Activated CD8-positive, alpha-beta T cell treated with anti-CD3 and anti-CD28 coated beads for 36 hours (primary cell): ENCODE measurements at regions not wholly inside any gene's neighbourhood (a gene's known extent, or its start where the extent isn't known, plus 50 kb on each side); places are given as distances from the start of the nearest gene placed in this dataset.

Experiments
- ATAC-seq: fragments of 200-7000 bp; cut with Tn5 transposase; one replicate; pipeline ENCODE4 v1.10.0; 2021; ENCODE audit warnings: mild to moderate bottlenecking, moderate library complexity
- CTCF ChIA-PET: fragments of 350-600 bp; sonication (Branson Sonifier 250); formaldehyde crosslinking; loops from one replicate; lab custom pipeline; 2021; ENCODE audit warnings: antibody characterized with exemption; lab: Charles Lee
- POLR2A ChIA-PET: fragments of 350-600 bp; sonication (Branson Sonifier 250); formaldehyde crosslinking; loops from one replicate; lab custom pipeline; 2021; ENCODE audit warnings: antibody characterized with exemption; lab: Charles Lee
- DNase-seq: peaks from one replicate; pipeline ENCODE4 v3.0.0-alpha.2; 2020
- H3K27ac Mint-ChIP-seq: one replicate; pipeline ENCODE4 v1.8.0; 2021; ENCODE audit warnings: mild to moderate bottlenecking, mixed read lengths
- H3K27me3 Mint-ChIP-seq: one replicate; pipeline ENCODE4 v1.8.0; 2021; ENCODE audit warnings: mixed read lengths
- H3K36me3 Mint-ChIP-seq: one replicate; pipeline ENCODE4 v1.8.0; 2021; ENCODE audit warnings: low read depth, mixed read lengths
- H3K4me1 Mint-ChIP-seq: one replicate; pipeline ENCODE4 v1.8.0; 2021; ENCODE audit warnings: low read depth, mixed read lengths
- H3K4me3 Mint-ChIP-seq: one replicate; pipeline ENCODE4 v1.8.0; 2021; ENCODE audit warnings: mild to moderate bottlenecking, moderate library complexity, mixed read lengths
- H3K9me3 Mint-ChIP-seq: one replicate; pipeline ENCODE4 v1.8.0; 2021; ENCODE audit warnings: mixed read lengths
- intact Hi-C: fragments of 100-400 bp; cut with micrococcal nuclease; formaldehyde crosslinking; loops from one replicate; pipeline ENCODE4 v1.10.0; 2022
- TF ChIP-seq, protein P1 (sequence below): fragments of 200-600 bp; IDR thresholded peaks from one replicate; pipeline ENCODE4 v1.8.0; 2022; ENCODE audit warnings: antibody characterized with exemption, mild to moderate bottlenecking

DNA sequence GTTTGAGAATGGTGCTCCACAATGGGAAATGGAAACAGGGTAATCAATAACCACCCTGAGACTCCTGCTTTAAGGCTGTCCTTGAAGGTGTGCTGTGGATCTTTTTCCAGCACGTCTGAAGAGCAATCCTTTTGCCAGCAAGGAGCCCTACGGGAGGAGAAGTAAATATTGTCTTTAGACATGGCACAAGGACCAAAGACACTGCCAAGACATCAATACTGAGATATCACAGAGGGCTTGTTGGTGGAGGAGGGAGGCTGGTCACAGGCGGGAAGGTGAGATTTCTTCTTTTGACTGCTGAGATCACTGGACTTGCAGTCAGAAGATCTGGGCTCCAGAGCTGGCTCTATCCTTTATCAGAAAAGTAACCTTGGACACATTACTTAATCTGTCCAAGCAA, 135.0 kb upstream of the ZNF462 start:
- Mint-ChIP-seq H3K27ac (no peak overlapping the region), H3K4me1 (no peaks in the 10 kb centered on the region), H3K9me3 (no peaks in the 10 kb centered on the region), H3K36me3 (no peaks in the 10 kb centered on the region), H3K27me3 (no peaks in the 10 kb centered on the region), H3K4me3 (no peak overlapping the region)
- no peak for ATAC-seq
- intact Hi-C loops, result no loop called here
- ChIA-PET CTCF (no interaction called here), POLR2A (no interaction called here)
- no peak for DNase-seq
- TF ChIP-seq, protein P1, sequence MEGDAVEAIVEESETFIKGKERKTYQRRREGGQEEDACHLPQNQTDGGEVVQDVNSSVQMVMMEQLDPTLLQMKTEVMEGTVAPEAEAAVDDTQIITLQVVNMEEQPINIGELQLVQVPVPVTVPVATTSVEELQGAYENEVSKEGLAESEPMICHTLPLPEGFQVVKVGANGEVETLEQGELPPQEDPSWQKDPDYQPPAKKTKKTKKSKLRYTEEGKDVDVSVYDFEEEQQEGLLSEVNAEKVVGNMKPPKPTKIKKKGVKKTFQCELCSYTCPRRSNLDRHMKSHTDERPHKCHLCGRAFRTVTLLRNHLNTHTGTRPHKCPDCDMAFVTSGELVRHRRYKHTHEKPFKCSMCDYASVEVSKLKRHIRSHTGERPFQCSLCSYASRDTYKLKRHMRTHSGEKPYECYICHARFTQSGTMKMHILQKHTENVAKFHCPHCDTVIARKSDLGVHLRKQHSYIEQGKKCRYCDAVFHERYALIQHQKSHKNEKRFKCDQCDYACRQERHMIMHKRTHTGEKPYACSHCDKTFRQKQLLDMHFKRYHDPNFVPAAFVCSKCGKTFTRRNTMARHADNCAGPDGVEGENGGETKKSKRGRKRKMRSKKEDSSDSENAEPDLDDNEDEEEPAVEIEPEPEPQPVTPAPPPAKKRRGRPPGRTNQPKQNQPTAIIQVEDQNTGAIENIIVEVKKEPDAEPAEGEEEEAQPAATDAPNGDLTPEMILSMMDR, result no peak

DNA sequence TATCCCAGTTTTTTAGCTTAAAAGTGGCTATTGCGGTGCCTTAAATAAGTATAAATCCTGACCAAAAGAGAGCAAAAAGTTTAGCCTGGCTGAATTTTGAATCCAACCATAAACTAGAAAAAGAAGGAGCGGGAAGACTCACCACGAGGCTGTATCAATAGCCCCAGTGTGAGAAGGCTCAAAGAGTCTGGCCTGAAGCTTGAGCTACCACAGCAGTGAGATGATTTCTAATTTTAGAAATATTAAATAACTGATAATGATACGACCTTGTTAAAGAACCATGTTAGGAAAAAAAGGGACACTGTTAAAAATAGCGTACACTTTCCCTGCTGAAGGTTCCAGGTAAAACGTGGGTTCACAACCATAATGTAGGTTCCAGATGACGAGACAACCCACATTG, 134.1 kb upstream of the ZNF462 start:
- TF ChIP-seq, protein P1, result no peak
- H3K27me3 Mint-ChIP-seq, result no peaks in the 10 kb centered on the region
- CTCF ChIA-PET, result no interaction called here
- H3K4me1 Mint-ChIP-seq, result no peaks in the 10 kb centered on the region
- no peak for ATAC-seq
- no peaks in the 10 kb centered on the region for H3K9me3 Mint-ChIP-seq
- H3K27ac Mint-ChIP-seq, result no peak overlapping the region
- intact Hi-C loops, result no loop called here
- no peaks in the 10 kb centered on the region for H3K36me3 Mint-ChIP-seq
- no peak overlapping the region for H3K4me3 Mint-ChIP-seq
- POLR2A ChIA-PET, result no interaction called here
- DNase-seq, result no peak

DNA sequence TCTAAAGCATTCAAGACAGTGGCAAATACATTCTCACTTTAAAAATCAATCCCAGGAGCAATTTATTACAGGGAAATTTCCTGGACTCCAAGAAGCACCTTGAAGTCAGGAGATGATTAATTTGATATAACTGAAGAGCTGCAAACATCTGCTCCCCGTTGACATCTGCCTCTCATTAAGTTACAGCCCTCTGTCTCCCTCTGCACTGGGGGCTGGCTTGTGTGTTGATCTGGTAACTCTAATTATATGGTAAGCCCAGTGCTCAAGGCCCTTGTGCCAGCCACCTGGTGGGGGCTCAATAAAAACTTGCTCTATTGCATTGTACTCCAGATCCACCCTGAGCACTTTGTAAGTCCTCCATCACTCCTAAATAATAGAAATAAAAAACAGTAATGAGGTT, 131.1 kb upstream of the ZNF462 start:
- TF ChIP-seq, protein P1, result no peak
- CTCF ChIA-PET, result no interaction called here
- POLR2A ChIA-PET, result no interaction called here

DNA sequence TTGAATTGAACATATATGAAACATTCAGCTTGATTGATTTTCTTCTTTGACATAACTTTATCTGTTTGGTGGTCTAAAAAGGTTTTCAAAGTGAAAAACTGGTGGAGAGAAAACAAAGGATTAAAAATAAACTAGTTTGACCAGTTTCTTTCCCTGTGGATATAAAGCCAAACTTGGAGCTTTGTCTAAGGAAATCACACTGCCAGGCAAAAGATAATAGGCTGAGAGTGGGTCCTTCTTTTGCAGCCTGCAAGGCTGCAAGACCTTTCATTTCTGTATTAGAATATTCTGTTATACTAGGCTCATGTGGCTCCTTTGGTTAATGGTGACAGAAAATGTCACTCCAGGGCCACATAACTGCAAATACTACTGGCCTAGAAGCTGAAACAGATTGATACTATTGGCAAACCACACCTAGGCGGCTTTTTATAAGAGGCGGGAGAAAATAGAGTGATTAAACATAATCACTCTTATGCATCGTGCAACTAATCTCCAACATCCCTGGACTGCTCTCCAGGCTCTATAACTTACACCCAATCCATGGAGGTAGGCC, 129.1 kb upstream of the ZNF462 start:
- H3K4me1 Mint-ChIP-seq, result no peaks in the 10 kb centered on the region
- ChIA-PET CTCF (no interaction called here), POLR2A (no interaction called here)
- no peaks in the 10 kb centered on the region for H3K27me3 Mint-ChIP-seq
- no peak for ATAC-seq
- no peak overlapping the region for H3K27ac Mint-ChIP-seq
- no peaks in the 10 kb centered on the region for H3K36me3 Mint-ChIP-seq
- DNase-seq, result no peak
- no peak overlapping the region for H3K4me3 Mint-ChIP-seq
- no peaks in the 10 kb centered on the region for H3K9me3 Mint-ChIP-seq
- TF ChIP-seq, protein P1, result no peak
- intact Hi-C loops, result no loop called here

More for the DNA sequence above, 131.1 kb upstream of the ZNF462 start:
- H3K36me3 Mint-ChIP-seq, result no peaks in the 10 kb centered on the region
- H3K27me3 Mint-ChIP-seq, result no peaks in the 10 kb centered on the region
- H3K9me3 Mint-ChIP-seq, result no peaks in the 10 kb centered on the region
- no peak for ATAC-seq
- H3K27ac Mint-ChIP-seq, result no peak overlapping the region
- no peak for DNase-seq
- intact Hi-C loops, result no loop called here
- H3K4me3 Mint-ChIP-seq, result no peak overlapping the region
- H3K4me1 Mint-ChIP-seq, result no peaks in the 10 kb centered on the region

DNA sequence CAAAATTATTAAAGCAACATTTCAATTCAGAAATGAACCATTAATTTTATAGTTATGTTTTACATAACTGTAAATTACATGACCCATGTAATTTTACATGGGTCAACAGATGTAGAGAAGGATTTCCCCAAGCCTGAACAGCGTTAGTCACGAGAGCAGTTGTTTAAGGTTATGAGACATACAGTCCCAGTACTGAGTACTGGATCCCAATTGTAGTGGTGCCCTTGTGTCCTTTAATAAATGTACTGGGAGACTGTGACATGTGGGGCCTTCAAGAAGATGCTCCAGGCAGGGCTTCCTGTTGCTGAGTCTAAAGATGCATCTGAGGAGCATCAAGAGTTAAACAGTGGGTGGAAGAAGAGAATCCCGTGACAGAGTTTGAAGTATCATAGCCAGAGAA, 125.5 kb upstream of the ZNF462 start:
- Mint-ChIP-seq H3K9me3 (no peaks in the 10 kb centered on the region), H3K27me3 (no peaks in the 10 kb centered on the region), H3K4me1 (no peaks in the 10 kb centered on the region), H3K4me3 (no peak overlapping the region), H3K36me3 (no peaks in the 10 kb centered on the region), H3K27ac (no peak overlapping the region)
- ChIA-PET POLR2A (no interaction called here), CTCF (no interaction called here)
- no peak for DNase-seq
- intact Hi-C loops, result no loop called here
- TF ChIP-seq, protein P1, result no peak
- no peak for ATAC-seq
